ENCODE measurements at regions not wholly inside any gene's neighbourhood (a gene's known extent, or its start where the extent isn't known, plus 50 kb on each side); places are given as distances from the start of the nearest gene placed in this dataset.

- H3K9ac ChIP-seq (ENCODE audit: insufficient read depth, low read length), result no peak overlapping the region
- no peak for TF ChIP-seq EZH2 (IDR thresholded peaks at IDR 0.05; ENCODE audit: low read length, missing control alignments)
- TF ChIP-seq CTCF (conservative IDR thresholded peaks at IDR 0.05 in 1 of 2, IDR thresholded peaks at IDR 0.05 in 1 of 2; ENCODE audit: low read depth in 1 of 2, low read length in 2 of 2), result no peak
Observed at GRCh38 chr6:94683409-94683808, 893.9 kb upstream of the MANEA start.

GRCh38 chr6:94680669-94681212 is 896.6 kb upstream of the MANEA start:
- Histone ChIP-seq H3K79me2 (ENCODE audit: control insufficient read depth, insufficient read depth, low read length) (no peaks in the 10 kb centered on the region), H3K27ac (ENCODE audit: insufficient read depth, low read length) (no peak overlapping the region), H3K4me3 (replicated peaks in 1 of 4; ENCODE audit: control extremely low read depth in 1 of 4, insufficient read depth in 1 of 4, low read depth in 3 of 4, low read length in 4 of 4) (no peak overlapping the region), H3K27me3 (ENCODE audit: control insufficient read depth, insufficient read depth, low read length) (no peaks in the 10 kb centered on the region), H2AFZ (ENCODE audit: low read length) (no peak overlapping the region), H3K4me1 (ENCODE audit: control insufficient read depth, extremely low read depth, insufficient read depth, low read length) (no peaks in the 10 kb centered on the region), H3K9me3 (ENCODE audit: control insufficient read depth, insufficient read depth, low read depth, low read length) (no peaks in the 10 kb centered on the region), H4K20me1 (ENCODE audit: control insufficient read depth, extremely low read depth, insufficient read depth, low read length) (no peaks in the 10 kb centered on the region), H3K36me3 (ENCODE audit: control insufficient read depth, insufficient read depth, low read length) (no peaks in the 10 kb centered on the region), H3K4me2 (ENCODE audit: extremely low read depth, insufficient read depth, low read length) (no peak overlapping the region), H3K9ac (ENCODE audit: insufficient read depth, low read length) (no peak overlapping the region)
- no peak for DNase-seq (ENCODE audit: low read depth in 2 of 2)
- TF ChIP-seq EZH2 (IDR thresholded peaks at IDR 0.05; ENCODE audit: low read length, missing control alignments), result no peak
- no peak for TF ChIP-seq CTCF (conservative IDR thresholded peaks at IDR 0.05 in 1 of 2, IDR thresholded peaks at IDR 0.05 in 1 of 2; ENCODE audit: low read depth in 1 of 2, low read length in 2 of 2)

More at GRCh38 chr6:94683409-94683808, 893.9 kb upstream of the MANEA start:
- Histone ChIP-seq H3K27me3 (ENCODE audit: control insufficient read depth, insufficient read depth, low read length) (no peaks in the 10 kb centered on the region), H3K36me3 (ENCODE audit: control insufficient read depth, insufficient read depth, low read length) (no peaks in the 10 kb centered on the region), H3K9me3 (ENCODE audit: control insufficient read depth, insufficient read depth, low read depth, low read length) (no peaks in the 10 kb centered on the region), H3K27ac (ENCODE audit: insufficient read depth, low read length) (no peak overlapping the region), H3K4me1 (ENCODE audit: control insufficient read depth, extremely low read depth, insufficient read depth, low read length) (no peaks in the 10 kb centered on the region), H2AFZ (ENCODE audit: low read length) (no peak overlapping the region), H3K79me2 (ENCODE audit: control insufficient read depth, insufficient read depth, low read length) (no peaks in the 10 kb centered on the region), H3K4me3 (replicated peaks in 1 of 4; ENCODE audit: control extremely low read depth in 1 of 4, insufficient read depth in 1 of 4, low read depth in 3 of 4, low read length in 4 of 4) (no peak overlapping the region), H3K4me2 (ENCODE audit: extremely low read depth, insufficient read depth, low read length) (no peak overlapping the region), H4K20me1 (ENCODE audit: control insufficient read depth, extremely low read depth, insufficient read depth, low read length) (no peaks in the 10 kb centered on the region)
- DNase-seq (ENCODE audit: low read depth in 2 of 2), result no peak

GRCh38 chr6:94673251-94673650 is 904.1 kb upstream of the MANEA start:
- no peak for TF ChIP-seq EZH2 (IDR thresholded peaks at IDR 0.05; ENCODE audit: low read length, missing control alignments)
- TF ChIP-seq CTCF (conservative IDR thresholded peaks at IDR 0.05 in 1 of 2, IDR thresholded peaks at IDR 0.05 in 1 of 2; ENCODE audit: low read depth in 1 of 2, low read length in 2 of 2), result no peak
- Histone ChIP-seq H3K4me1 (ENCODE audit: control insufficient read depth, extremely low read depth, insufficient read depth, low read length) (no peaks in the 10 kb centered on the region), H3K4me3 (replicated peaks in 1 of 4; ENCODE audit: control extremely low read depth in 1 of 4, insufficient read depth in 1 of 4, low read depth in 3 of 4, low read length in 4 of 4) (no peak overlapping the region), H3K27me3 (ENCODE audit: control insufficient read depth, insufficient read depth, low read length) (no peaks in the 10 kb centered on the region), H3K4me2 (ENCODE audit: extremely low read depth, insufficient read depth, low read length) (no peak overlapping the region), H3K36me3 (ENCODE audit: control insufficient read depth, insufficient read depth, low read length) (no peaks in the 10 kb centered on the region), H3K27ac (ENCODE audit: insufficient read depth, low read length) (no peak overlapping the region), H3K79me2 (ENCODE audit: control insufficient read depth, insufficient read depth, low read length) (no peaks in the 10 kb centered on the region), H3K9me3 (ENCODE audit: control insufficient read depth, insufficient read depth, low read depth, low read length) (no peaks in the 10 kb centered on the region), H4K20me1 (ENCODE audit: control insufficient read depth, extremely low read depth, insufficient read depth, low read length) (no peaks in the 10 kb centered on the region), H3K9ac (ENCODE audit: insufficient read depth, low read length) (no peak overlapping the region), H2AFZ (ENCODE audit: low read length) (no peak overlapping the region)
- DNase-seq (ENCODE audit: low read depth in 2 of 2), result no peak
